Ovary (tissue), 7 donors: ENCODE measurements at regions not wholly inside any gene's neighbourhood (a gene's known extent, or its start where the extent isn't known, plus 50 kb on each side); places are given as distances from the start of the nearest gene placed in this dataset.

ENCODE experiments used
- DNase-seq, 5 donors: peaks; one replicate each; pipeline ENCODE4 v3.0.0-alpha.2; 2019 to 2020
- H3K27ac ChIP-seq, 2 donors: fragments of 200-600 bp; one replicate each; pipeline versions ENCODE4 v1.5.1 to v1.8.0; 2019 to 2022
- H3K27me3 ChIP-seq: fragments of 200-600 bp; one replicate; pipeline ENCODE4 v1.8.0; 2022
- H3K36me3 ChIP-seq: fragments of 200-600 bp; sonication (generic); one replicate; pipeline ENCODE4 v1.5.1; 2019
- H3K4me1 ChIP-seq: one replicate; pipeline ENCODE4 v1.8.1; 2013; ENCODE audit warnings: mild to moderate bottlenecking, moderate library complexity; ENCODE audit not compliant: insufficient read depth
- H3K4me3 ChIP-seq: fragments of 200-600 bp; sonication (generic); one replicate; pipeline ENCODE4 v1.5.1; 2017
- H3K9me3 ChIP-seq, 2 donors: fragments of 200-600 bp in 1 of 2; sonication (generic) in 1 of 2; one replicate each; pipeline versions ENCODE4 v1.5.1 to v1.8.1; 2013 to 2019; ENCODE audit warnings: mild to moderate bottlenecking in 1 of 2, moderate library complexity in 1 of 2
- EP300 ChIP-seq: sonication (generic); formaldehyde crosslinking; IDR thresholded peaks from one replicate; pipeline ENCODE4 v1.6.1; 2017; ENCODE audit warnings: antibody characterized with exemption
- POLR2A ChIP-seq: fragments of 450-650 bp; IDR thresholded peaks from one replicate; pipeline ENCODE4 v1.6.1; 2017; ENCODE audit warnings: antibody characterized with exemption, mild to moderate bottlenecking, moderate library complexity
- WGBS, 3 donors: extraction: QIAGEN DNeasy Blood & Tissue Kit in 1 of 3; methylation state at CpG; one replicate each; pipeline versions ENCODE4 v1.1.5 to v1.1.7; 2013 to 2017; 5-methylcytosine and 5-hydroxymethylcytosine counted together
- intact Hi-C, 4 donors: fragments of 100-400 bp; cut with DNase I; formaldehyde crosslinking; loops; one replicate each; pipeline versions ENCODE4 v1.11.0 to v1.15.1; 2022 to 2023
- TF ChIP-seq, protein P1 (sequence below), 3 donors: fragments of 450-650 bp in 2 of 3; fragments of 200-600 bp in 1 of 3; IDR thresholded peaks; one replicate each; pipeline versions ENCODE4 v1.5.1 to v1.8.0; 2016 to 2022; ENCODE audit warnings: antibody characterized with exemption in 3 of 3, mild to moderate bottlenecking in 1 of 3
- donor health status: DM: no; HTN: no; CAD: no; lungs with moderate emphysema.
- donor health status: DM: no; HTN: no; CAD: no.
- donor health status: Bipolar disorder and iron deficiency.
- donor health status: DM: no; HTN: no; CAD: no.
- donor health status: DM: yes; HTN: yes; CAD: no.

DNA sequence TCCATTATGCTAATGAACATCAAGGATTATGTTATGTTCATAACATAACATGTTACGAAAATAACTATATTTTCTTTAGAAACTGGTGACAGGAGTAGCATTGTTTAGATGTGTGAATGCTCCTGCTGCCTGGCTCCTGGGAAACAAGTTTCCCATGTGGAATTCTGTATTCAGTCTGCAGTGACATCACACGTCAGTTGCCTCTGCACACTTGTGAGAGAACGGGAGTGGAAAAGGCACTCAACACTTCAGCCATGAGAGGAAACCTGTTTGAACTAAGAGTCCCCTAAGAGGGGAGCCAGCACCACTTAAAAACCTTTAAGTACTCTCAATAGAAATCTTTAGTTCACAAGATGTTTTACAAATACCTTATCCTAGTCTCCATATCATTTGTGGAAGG, 140.3 kb upstream of the FAM20C start:
- intact Hi-C loops: no loop called here
- Histone ChIP-seq H3K9me3 (no peaks in the 10 kb centered on the region), H3K27ac (no peak overlapping the region), H3K36me3 (no peaks in the 10 kb centered on the region), H3K4me3 (no peak overlapping the region), H3K4me1 (no peaks in the 10 kb centered on the region), H3K27me3 (no peaks in the 10 kb centered on the region)
- peak in 1 of 5 donors; percentile 4 for DNase-seq
- TF ChIP-seq POLR2A (no peak), EP300 (no peak)
- TF ChIP-seq, protein P1, sequence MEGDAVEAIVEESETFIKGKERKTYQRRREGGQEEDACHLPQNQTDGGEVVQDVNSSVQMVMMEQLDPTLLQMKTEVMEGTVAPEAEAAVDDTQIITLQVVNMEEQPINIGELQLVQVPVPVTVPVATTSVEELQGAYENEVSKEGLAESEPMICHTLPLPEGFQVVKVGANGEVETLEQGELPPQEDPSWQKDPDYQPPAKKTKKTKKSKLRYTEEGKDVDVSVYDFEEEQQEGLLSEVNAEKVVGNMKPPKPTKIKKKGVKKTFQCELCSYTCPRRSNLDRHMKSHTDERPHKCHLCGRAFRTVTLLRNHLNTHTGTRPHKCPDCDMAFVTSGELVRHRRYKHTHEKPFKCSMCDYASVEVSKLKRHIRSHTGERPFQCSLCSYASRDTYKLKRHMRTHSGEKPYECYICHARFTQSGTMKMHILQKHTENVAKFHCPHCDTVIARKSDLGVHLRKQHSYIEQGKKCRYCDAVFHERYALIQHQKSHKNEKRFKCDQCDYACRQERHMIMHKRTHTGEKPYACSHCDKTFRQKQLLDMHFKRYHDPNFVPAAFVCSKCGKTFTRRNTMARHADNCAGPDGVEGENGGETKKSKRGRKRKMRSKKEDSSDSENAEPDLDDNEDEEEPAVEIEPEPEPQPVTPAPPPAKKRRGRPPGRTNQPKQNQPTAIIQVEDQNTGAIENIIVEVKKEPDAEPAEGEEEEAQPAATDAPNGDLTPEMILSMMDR (IDR thresholded peaks at IDR 0.05): no peak
- 54 to 67% (median 60%) methylated on average over 3 of the region's 3 CpGs for WGBS, 3 donors

DNA sequence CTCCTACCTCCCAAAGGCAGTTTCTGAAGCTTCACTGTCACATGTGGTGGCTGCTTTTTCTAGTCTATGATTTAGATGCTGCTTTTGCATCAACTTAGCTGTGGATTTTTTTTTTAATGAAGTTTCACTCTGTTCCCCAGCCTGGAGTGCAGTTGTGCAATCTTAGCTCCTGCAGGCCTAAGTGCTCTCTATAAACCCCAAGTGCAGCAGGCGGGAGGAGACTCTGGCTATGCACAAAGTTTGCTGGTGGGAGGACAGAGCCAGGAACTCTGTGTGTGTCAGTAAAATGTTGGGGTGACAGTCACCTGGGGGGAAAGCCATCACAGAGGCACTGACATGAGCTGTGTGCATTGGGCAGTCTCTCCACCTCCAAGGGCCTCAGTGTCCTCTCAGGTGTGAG, 138.8 kb upstream of the FAM20C start:
- Histone ChIP-seq H3K9me3 (no peaks in the 10 kb centered on the region), H3K4me3 (no peak overlapping the region), H3K36me3 (no peaks in the 10 kb centered on the region), H3K27me3 (no peaks in the 10 kb centered on the region), H3K4me1 (no peaks in the 10 kb centered on the region), H3K27ac (no peak overlapping the region)
- DNase-seq: peak in 2 of 5 donors; percentile 1 to 3
- intact Hi-C loops: no loop called here
- TF ChIP-seq POLR2A: no peak
- TF ChIP-seq, protein P1 (IDR thresholded peaks at IDR 0.05): no peak
- no peak for TF ChIP-seq EP300
- WGBS, 3 donors: 86 to 93% (median 89%) methylated on average over 1 of the region's 1 CpG

DNA sequence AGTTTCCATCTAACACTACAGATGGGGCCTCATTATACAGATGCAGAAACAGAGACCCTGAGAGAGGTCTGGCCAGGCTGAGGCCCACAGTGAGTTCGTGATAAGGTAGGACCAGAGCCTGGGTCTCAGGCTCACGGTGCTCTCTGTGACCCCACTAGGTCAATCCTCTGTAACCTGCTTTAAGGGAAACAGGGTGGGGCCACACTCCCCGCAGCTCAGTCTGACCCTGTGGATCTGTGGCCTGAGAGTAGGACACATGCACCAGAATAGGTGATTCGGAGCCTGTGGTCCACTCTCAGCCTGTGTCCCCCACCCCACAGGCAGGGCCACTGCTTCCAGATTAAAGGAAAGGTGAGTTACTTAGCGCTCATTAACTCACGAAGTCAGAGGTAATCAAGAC, 137.8 kb upstream of the FAM20C start:
- DNase-seq: peak in 1 of 5 donors; percentile 2
- intact Hi-C loops: no loop called here
- no peaks in the 10 kb centered on the region for H3K36me3 ChIP-seq
- TF ChIP-seq EP300: no peak
- no peak for TF ChIP-seq POLR2A
- TF ChIP-seq, protein P1 (IDR thresholded peaks at IDR 0.05): no peak
- no peak overlapping the region for H3K4me3 ChIP-seq
- H3K27ac ChIP-seq: no peak overlapping the region
- no peaks in the 10 kb centered on the region for H3K9me3 ChIP-seq
- WGBS, 3 donors: 79 to 88% (median 87%) methylated on average over 6 of the region's 6 CpGs
- no peaks in the 10 kb centered on the region for H3K4me1 ChIP-seq
- H3K27me3 ChIP-seq: no peaks in the 10 kb centered on the region

DNA sequence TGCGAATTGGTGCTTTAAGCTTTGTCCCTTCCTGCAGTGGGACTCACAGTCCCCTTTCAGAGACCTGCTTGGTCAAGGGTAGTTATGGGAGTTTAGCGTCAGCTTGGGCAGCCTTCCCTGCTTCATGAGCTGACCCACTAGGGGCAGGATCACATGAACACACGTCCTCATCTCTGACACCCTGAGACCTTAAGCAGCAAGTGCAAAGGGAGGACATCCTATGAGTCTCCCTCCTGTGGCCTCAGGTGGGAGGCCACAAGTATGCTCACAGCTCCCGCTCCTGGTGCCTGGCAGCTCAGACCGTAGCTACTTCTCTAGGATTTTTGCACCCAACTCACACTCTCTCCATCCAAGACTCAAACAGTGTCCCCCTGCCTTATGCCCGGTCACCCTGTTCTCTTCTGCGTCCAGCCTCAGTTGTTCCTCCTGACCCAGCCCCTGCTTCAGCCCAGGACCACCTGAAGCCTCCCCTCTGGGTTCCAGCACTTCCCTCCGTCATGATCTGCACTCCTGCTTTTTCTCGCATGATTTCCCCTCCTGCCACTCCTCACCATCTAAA, 136.6 kb upstream of the FAM20C start:
- H3K4me3 ChIP-seq: no peak overlapping the region
- TF ChIP-seq, protein P1 (IDR thresholded peaks at IDR 0.05): no peak
- TF ChIP-seq POLR2A (no peak), EP300 (no peak)
- 86 to 89% (median 87%) methylated on average over 9 of the region's 9 CpGs for WGBS, 3 donors
- no peak overlapping the region for H3K27ac ChIP-seq
- intact Hi-C loops: no loop called here
- H3K9me3 ChIP-seq: no peaks in the 10 kb centered on the region
- no peaks in the 10 kb centered on the region for H3K27me3 ChIP-seq
- peak in 1 of 5 donors; percentile 3 for DNase-seq
- no peaks in the 10 kb centered on the region for H3K4me1 ChIP-seq
- H3K36me3 ChIP-seq: no peaks in the 10 kb centered on the region
